GM19324 (cell line): ENCODE measurements at regions not wholly inside any gene's neighbourhood (a gene's known extent, or its start where the extent isn't known, plus 50 kb on each side); places are given as distances from the start of the nearest gene placed in this dataset.
"Not testable (repeated sequence)": the region's sequence is repeated elsewhere in the genome, so short reads cannot be mapped to it uniquely, and the experiment has no call there.

Experiments
- ATAC-seq: cut with Tn5 transposase; IDR thresholded peaks from one replicate; pipeline ENCODE4 v1.9.1; 2021; ENCODE audit warnings: mild to moderate bottlenecking, moderate library complexity; ENCODE audit not compliant: unreplicated experiment, low FRiP score

DNA sequence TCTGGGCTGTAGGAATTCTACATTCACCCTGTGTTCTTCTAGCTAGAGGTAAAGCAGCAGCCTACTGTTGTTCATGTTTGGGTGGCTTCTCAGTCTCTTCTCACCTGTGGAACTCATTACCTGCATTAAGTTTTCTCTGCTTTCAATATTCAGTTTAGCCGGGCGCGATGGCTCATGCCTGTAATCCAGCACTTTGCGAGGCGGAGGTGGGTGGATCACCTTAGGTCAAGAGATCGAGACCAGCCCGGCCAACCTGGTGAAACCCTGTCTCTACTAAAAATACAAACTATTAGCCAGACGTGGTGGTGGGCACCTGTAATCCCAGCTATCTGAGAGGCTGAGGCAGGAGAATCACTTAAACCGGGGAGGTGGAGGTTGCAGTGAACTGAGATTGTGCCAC is 139.8 kb upstream of the UBE2E3 start:
- ATAC-seq: no peak

DNA sequence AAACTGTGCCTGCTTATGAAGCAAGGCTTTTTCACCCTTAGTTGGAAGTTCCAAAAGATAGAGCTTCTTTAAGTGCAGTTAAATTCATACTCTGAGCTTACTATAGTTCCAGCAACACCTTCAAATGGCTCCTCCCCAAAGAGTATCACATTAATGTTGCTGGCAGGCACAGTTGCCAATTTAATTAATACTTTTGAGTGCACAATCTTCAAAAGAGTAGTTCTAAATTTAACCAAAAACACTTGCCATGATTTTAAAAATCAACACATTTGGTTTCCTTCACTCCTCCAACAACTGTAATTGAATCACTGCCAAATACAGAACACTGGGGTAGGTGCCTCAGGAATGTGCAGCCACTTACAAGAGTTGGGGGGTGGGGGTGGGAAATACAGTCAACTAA is 150.6 kb upstream of the UBE2E3 start:
- ATAC-seq: no peak

DNA sequence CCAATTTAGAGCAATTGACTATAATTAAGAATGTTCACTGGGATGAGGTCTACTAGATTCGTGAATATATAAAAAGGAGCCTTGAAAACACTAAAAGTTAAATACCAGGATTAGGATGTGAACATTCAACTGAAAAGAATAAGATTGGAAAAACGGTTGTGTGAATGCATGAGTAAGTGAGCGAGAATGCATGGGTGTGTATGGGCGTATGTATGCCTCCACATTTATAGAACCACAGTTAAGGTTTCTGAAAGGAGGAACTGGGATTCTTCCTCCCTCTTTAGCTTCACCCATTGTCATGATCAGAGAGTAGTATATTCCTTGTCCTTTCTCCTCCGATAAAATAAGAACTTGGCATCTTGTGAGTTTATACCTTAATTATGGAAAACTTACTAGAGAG is 151.1 kb upstream of the UBE2E3 start:
- ATAC-seq: no peak

DNA sequence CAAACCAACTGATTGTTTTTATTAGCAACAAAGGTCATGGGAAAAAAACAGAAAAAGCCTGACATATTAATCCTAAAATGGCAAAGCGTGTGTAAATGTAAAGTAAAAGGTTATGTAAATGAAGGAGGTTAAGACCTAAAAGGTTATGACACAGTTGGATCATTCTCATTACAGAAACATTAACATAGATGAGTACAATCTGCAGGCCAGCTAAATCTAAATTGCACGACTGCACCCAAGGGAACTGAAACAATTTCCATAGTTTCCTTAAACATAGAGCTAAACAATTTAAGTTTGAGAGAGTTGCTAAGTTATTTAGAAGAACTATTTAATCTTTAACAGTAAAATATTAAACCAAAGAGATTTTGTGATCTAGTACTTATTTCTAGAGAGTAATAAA is 151.6 kb upstream of the UBE2E3 start:
- ATAC-seq: no peak

- no peak for ATAC-seq
Measured at GRCh38 chr2:180823546-180824141, 156.8 kb upstream of the UBE2E3 start.

DNA sequence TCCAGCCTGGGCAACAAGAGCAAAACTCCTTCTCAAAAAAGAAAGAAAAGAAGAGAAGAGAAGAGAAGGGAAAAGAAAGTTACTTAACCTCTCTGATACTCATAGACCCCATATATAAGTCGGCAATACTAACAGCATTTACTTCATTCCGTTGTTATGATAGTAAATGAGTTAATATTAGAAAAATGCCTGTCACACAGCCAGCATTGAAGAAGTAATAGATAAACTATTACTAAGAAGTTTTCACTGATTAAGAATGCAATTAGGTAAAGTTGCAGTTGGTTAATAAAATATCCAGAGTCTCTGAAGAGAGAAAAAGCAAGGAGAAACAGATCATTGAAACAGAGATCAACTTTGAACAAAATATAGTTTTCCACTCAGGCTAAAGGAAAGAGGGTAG is 161.3 kb upstream of the UBE2E3 start:
- ATAC-seq: no peak

GRCh38 chr2:180818700-180819099 is 161.7 kb upstream of the UBE2E3 start:
- ATAC-seq: not testable (repeated sequence)

- ATAC-seq: no peak
Measured at GRCh38 chr2:180799141-180799540, 181.3 kb upstream of the UBE2E3 start.

DNA sequence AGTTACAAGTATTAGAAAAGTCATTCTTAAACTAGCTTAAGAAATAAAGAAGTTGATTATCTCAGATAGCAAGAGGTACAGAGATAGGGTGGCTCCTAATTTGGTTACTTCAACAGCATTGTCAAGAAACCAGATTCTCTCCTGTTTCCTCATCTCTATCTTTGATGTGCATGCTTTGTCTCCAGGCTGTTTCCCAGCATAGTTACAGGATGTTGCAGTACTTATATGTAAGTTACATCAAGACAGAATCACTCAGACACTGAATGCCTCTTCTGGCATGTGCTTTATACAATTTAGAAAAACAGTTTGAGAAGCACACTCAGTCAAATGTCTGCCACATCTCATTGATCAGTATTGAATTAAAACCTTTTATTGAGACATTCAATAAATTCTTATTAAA is 189.5 kb upstream of the UBE2E3 start:
- ATAC-seq: no peak

DNA sequence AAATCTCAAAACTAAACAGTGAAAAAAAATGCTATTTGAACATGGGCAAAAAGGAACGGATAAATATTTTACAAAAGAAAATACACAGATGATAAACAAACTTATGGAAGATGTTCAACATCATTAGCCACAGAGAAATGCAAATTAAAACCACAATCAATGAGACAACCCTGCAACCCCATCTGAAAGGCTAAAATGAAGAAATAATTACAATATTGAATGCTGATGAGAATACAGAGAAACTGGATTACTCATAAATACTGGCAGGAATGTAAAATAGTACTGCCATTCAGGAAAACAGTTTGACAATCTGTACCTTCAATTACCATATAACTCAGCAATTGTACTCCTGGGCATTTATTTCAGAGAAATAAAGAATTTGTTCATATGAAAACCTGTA is 193.1 kb upstream of the UBE2E3 start:
- no peak for ATAC-seq

- no peak for ATAC-seq
Measured at GRCh38 chr2:180781276-180781675, 199.1 kb upstream of the UBE2E3 start.

DNA sequence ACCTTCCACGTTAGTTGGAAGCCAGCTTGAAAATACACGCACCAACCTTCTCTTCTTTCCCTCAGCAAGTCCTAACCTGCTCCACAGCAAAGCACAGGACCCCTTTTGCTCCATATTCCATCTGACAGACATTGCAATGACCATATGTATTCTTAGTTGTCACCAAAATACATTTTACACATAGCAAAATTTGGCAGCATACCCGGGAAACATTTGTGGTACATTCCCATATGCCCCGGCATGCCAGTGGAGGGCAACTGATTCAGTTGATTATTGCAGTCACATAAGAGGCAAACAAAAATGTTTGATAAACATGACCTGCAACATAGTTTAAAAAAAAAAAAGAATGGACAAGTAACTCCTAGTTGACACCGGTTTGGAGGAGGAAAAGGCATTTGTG is 202.1 kb upstream of the UBE2E3 start:
- ATAC-seq: no peak

DNA sequence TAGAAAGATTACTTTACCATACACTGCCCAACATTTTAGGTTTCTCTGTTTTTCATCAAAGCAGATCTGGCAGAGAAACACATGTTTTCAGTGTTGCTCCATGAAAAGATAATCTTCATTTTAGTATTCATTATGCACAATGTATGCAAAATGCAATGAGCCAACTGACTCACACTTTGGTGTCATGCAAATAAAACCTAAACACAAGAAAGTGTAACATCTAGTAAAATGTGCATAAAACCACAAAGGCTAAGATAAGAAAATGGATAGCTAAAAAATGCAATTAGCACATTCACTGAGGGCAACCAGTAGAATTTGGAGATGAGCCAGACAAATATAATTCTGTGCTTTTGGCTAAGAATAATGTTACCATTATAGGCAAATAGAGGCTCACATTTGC is 203.5 kb upstream of the UBE2E3 start:
- ATAC-seq: no peak

DNA sequence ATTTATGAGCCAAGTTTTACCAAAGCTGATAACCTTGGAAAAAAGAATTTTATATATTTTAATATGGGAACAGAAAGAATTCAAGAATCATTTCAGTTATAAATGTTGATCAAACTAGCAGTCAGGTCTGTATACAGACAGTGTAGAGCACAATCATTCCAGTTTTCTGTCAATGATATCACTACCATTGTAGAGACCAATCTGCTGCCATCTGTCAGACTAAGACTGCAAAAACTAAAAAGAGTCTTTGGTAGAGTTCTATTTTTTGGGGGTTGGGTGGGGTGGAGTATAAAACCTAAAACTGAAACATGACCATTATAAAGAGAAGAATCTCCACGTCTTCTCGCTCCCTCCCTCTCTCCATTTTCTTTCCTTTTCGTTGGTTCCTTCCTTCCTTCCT is 204.7 kb upstream of the UBE2E3 start:
- ATAC-seq: no peak

GRCh38 chr2:180765316-180765715 is 215.1 kb upstream of the UBE2E3 start:
- not testable (repeated sequence) for ATAC-seq

GRCh38 chr2:180763263-180763989 is 217.0 kb upstream of the UBE2E3 start:
- ATAC-seq: no peak

- no peak for ATAC-seq
Measured at GRCh38 chr2:180761224-180761623, 219.2 kb upstream of the UBE2E3 start.

DNA sequence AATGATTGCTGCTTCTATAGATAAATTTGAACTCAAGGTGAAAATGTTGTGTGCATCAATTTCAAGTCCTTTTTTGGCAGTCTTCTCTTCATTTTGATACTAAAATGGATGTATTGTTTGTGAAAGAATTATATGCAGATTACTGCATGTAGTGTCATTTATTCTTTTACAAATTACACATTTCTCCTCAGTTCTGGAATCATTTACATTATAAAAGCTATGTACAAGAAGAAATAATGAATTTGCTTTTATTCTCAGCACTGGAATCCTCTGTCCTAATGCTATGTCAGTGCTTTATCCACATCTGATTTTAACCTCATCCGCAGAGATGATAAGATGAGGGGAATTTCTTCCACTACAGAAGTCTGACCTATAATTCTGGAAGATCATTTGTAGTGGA is 220.8 kb upstream of the UBE2E3 start:
- no peak for ATAC-seq

- ATAC-seq: no peak
Measured at GRCh38 chr2:180753809-180754761, 226.3 kb upstream of the UBE2E3 start.

- no peak for ATAC-seq
Measured at GRCh38 chr2:180751306-180751920, 229.0 kb upstream of the UBE2E3 start.

DNA sequence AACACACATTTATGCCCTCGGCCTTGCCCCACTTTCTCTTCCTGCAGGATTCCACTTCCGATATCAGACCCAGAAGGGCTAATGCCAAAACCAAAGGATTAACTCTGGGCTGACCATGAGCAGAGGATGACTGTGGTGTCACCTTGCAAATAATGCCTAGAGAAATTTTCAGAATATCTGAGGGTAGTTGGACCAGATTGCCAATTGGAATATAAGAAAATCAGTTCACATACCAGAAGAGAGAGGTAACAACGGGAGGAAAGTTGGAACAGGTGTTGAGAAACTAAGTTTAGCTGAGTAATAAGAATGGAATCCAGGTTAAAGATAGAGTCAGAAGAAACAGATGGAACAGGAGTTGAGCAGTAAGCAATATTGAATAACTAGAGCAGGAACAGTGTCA is 232.7 kb upstream of the UBE2E3 start:
- ATAC-seq: no peak
